D721Med (cell line): ENCODE measurements at regions not wholly inside any gene's neighbourhood (a gene's known extent, or its start where the extent isn't known, plus 50 kb on each side); places are given as distances from the start of the nearest gene placed in this dataset.
"Not testable (repeated sequence)": the region's sequence is repeated elsewhere in the genome, so short reads cannot be mapped to it uniquely, and the experiment has no call there.

ENCODE experiments used
- DNase-seq: peaks from one replicate; pipeline ENCODE4 v3.0.0; 2011; ENCODE audit warnings: low spot score; ENCODE audit not compliant: insufficient read length
- FAIRE-seq: peaks from 2 replicates; lab custom pipeline; 2011; peaks lifted over from hg19 to GRCh38; lab: Jason Lieb, UNC
- CTCF ChIP-seq: IDR thresholded peaks from 2 replicates; pipeline ENCODE4 v1.5.1; 2012; ENCODE audit warnings: mild to moderate bottlenecking, control low read depth; ENCODE audit not compliant: insufficient read depth; ENCODE audit errors: missing control alignments

DNA sequence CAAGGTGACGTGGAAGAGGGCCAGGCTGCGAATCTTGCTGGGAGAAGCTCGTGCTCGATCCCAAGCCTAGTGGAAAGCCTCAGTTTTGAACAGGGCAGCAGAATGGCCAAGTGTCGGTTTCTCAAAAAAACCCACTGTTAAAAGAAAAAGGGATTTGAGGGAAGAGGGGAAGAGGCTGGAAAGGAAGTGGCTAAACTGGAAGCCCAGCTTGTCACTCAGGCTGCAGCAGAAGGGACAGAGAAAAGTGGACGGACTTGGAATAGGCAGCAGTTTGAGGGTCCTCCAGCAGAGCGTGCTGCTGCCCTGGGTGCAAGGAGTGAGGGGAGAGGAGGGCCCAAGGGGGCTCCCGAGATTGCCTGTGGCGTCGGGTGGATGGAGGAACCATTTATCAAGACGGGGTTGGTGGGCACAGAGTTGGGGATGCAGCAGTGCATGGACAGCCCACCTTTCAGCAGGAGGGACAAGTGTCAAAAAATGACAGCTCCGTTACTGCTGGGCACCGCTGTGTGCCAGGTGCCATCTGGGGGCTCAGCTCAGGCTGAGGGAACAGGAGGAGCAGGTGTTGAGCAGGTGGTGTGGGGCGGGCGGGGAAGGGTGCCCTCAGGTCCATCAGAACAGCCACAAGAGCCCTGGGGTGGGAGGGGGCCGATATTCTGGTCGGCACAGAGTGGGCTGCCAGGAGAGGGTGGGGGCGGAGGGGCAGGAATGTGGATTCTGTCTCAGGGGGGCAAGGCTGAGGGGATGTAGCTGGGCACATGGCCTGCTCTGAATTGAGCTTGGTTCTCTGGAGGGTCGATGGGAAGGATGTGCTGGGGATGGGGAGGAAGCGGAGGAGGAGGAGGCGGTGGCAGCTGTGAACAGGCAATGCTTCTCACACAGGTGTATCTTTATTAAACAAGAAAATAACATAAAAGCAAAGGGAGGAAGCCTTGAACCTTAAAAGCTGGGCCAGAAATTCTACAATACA lies 73.1 kb upstream of the METTL9 start:
- not testable (repeated sequence) for FAIRE-seq, DNase-seq

GRCh38 chr16:21526923-21527807 lies 72.2 kb upstream of the METTL9 start:
- TF ChIP-seq CTCF, result no peak
- FAIRE-seq (no peak), DNase-seq (no peak)

DNA sequence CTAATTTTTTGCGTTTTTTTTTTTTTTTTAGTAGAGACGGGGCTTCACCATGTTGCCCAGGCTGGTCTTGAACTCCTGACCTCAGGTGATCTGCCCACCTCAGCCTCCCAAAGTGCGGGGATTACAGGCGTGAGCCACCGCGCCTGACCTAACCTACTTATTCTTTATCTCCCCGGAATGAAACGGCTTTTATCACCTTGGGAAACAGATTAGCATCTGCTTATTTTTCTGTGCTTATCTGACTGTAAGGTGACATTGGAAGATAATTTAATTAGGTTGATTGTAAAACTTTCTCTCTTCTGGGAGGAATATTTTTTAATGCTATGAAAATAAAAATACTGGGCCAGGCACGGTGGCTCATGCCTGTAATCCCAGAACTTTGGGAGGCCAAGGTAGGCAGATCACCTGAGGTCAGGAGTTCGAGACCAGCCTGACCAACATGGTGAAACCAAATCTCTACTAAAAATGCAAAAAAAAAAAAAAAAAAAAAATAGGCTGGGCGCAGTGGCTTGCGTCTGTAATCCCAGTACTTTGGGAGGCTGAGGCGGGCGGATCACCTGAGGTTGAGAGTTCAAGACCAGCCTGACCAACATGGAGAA lies 70.2 kb upstream of the METTL9 start:
- not testable (repeated sequence) for FAIRE-seq, DNase-seq

GRCh38 chr16:21530729-21531383 lies 68.5 kb upstream of the METTL9 start:
- not testable (repeated sequence) for FAIRE-seq, DNase-seq

DNA sequence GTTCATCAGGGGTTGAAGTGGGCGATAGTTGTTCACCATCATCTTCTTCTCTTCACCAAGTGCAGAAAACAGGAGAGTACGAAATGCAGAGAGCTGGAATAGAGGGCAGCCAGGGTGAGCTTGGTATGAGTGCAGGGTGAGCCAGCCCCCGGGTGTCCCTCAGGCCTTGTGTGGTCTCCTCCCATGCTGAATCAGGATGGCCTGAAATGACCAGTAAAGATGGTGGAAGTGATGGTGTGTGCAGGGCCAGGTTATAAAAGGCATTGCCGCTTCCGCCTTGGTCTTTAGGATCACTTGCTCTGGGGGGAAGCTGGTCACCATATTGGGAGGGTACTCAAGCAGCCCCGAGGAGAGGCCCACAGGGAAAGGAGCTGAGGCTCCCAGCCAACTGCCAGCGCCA lies 66.4 kb upstream of the METTL9 start:
- not testable (repeated sequence) for FAIRE-seq

DNA sequence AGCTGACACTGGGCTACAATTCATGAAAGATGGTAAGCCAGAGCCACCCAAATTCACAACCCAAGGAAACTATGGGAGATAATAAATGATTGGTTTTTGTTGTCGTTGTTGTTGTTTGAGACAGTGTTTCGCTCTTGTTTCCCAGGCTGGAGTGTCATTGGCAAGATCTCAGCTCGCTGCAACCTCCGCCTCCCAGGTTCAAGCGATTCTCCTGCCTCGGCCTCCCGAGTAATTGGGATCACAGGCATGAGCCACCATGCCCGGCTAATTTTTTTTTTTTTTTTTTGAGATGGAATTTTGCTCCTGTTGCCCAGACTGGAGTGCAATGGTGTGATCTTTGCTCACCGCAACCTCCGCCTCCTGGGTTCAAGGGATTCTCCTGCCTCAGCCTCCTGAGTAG lies 65.9 kb upstream of the METTL9 start:
- DNase-seq, FAIRE-seq: not testable (repeated sequence)

More for the DNA sequence above, 66.4 kb upstream of the METTL9 start:
- DNase-seq, result not testable (repeated sequence)

- not testable (repeated sequence) for DNase-seq, FAIRE-seq
- TF ChIP-seq CTCF, result peak; percentile 15
Observed at GRCh38 chr16:21534561-21534960, 64.8 kb upstream of the METTL9 start.

DNA sequence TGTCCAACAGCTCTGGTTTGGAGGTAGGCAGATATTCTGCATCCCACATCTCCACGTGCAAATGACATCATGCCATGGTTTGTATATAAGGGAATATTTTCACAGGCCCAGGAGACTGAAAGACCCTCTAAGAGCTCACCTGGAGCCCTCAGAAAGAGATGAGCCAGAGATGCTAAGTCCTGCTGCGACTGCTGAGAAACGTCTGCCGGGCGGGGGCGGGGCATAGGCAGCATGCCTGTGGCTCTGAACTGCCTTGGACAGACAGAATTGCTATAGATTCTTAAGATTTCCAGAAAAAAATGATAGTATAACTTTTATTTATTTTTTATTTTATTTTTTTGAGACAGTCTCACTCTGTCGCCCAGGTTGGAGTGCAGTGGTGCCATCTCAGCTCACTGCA lies 64.2 kb upstream of the METTL9 start:
- DNase-seq, FAIRE-seq: not testable (repeated sequence)

GRCh38 chr16:21536740-21537139 lies 62.6 kb upstream of the METTL9 start:
- DNase-seq, FAIRE-seq: not testable (repeated sequence)

DNA sequence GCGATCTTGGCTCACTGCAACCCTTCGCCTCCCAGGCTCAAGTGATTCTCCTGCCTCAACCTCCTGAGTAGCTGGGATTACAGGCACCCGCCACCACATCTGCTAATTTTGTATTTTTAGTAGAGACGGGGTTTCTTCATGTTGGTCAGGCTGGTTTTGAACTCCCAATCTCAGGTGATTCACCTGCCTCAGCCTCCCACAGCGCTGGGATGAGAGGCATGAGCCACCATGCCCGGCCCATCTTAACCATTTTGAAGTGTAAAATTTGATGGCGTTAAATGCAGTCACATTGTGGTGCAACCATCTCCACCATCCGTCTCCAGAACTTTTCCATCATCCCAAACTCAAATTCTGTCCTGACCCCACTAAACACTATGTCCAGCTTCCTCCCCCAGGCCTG lies 61.8 kb upstream of the METTL9 start:
- not testable (repeated sequence) for FAIRE-seq

GRCh38 chr16:21539107-21539618 lies 60.2 kb upstream of the METTL9 start:
- FAIRE-seq, result not testable (repeated sequence)

More for the DNA sequence above, 61.8 kb upstream of the METTL9 start:
- DNase-seq, result not testable (repeated sequence)

GRCh38 chr16:21540770-21541433 lies 58.5 kb upstream of the METTL9 start:
- DNase-seq, FAIRE-seq: not testable (repeated sequence)

More at GRCh38 chr16:21539107-21539618, 60.2 kb upstream of the METTL9 start:
- not testable (repeated sequence) for DNase-seq

DNA sequence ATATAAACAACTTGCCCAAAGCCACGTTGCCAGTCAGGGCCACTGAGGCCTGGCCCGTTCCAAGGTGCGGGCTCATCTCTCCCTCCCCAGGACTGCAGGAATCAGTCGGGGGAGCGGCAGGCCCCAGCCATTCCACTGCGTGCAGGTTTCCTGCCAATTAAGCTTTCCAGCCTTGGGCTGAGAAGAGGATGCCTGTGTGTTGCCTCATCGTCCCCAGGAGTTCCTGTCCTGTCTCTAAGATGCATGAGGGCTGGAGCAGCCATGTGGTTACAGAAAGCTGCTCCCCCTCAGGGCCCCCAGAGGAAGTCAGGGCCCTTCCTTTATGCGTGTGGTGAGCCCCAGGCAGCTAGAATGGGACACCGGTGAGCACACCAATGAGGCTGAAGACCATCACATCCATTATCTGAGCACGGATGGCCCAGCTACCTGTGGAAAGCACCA lies 57.7 kb upstream of the METTL9 start:
- DNase-seq, FAIRE-seq: not testable (repeated sequence)

- not testable (repeated sequence) for DNase-seq, FAIRE-seq
Observed at GRCh38 chr16:21542075-21542474, 57.3 kb upstream of the METTL9 start.

GRCh38 chr16:21542491-21543124 lies 56.8 kb upstream of the METTL9 start:
- not testable (repeated sequence) for DNase-seq, FAIRE-seq
